GM12878 (cell line): ENCODE measurements at regions not wholly inside any gene's neighbourhood (a gene's known extent, or its start where the extent isn't known, plus 50 kb on each side); places are given as distances from the start of the nearest gene placed in this dataset.

Source experiments
- ATAC-seq: fragments of 200-7000 bp; cut with Tn5 transposase; 3 replicates; pipeline ENCODE4 v1.9.1; 2020; ENCODE audit warnings: mild to moderate bottlenecking, moderate library complexity
- BruUV-seq: library from RNA; stranded (reverse); fragments of 400-500 nt; replicated peaks from 2 replicates; lab custom pipeline; 2021; lab: Mats Ljungman, UMichigan
- CTCF ChIA-PET: fragments of 300-600 bp; sonication (Branson Sonifier 250); formaldehyde crosslinking; extraction: SDS; loops from one replicate; lab custom pipeline; 2021; ENCODE audit warnings: inconsistent platforms; lab: Yijun Ruan, JAX
- POLR2A ChIA-PET: fragments of 350-600 bp; formaldehyde crosslinking; extraction: SDS; loops from one replicate; lab custom pipeline; 2021; ENCODE audit warnings: inconsistent platforms; lab: Charles Lee
- RAD21 ChIA-PET: fragments of 300-600 bp; sonication (Branson Sonifier 250); formaldehyde crosslinking; loops from one replicate; lab custom pipeline; 2023; ENCODE audit warnings: antibody characterized with exemption; ENCODE audit not compliant: unreplicated experiment; lab: Charles Lee
- SMC1A ChIA-PET: fragments of 300-600 bp; sonication (Branson Sonifier 250); formaldehyde crosslinking; loops from one replicate; lab custom pipeline; 2023; ENCODE audit not compliant: unreplicated experiment, uncharacterized antibody; lab: Charles Lee
- DNase-seq: peaks from one replicate; pipeline ENCODE4 v3.0.0-alpha.2; 2011; ENCODE audit warnings: low read depth, low spot score
- FAIRE-seq: peaks from 3 replicates; lab custom pipeline; 2011; peaks lifted over from hg19 to GRCh38; lab: Jason Lieb, UNC
- H2AFZ ChIP-seq: 2 replicates; pipeline ENCODE4 v1.6.0; 2011; ENCODE audit warnings: low read depth, low read length, control low read depth; ENCODE audit not compliant: control insufficient read depth
- H3K27ac ChIP-seq: 2 replicates; pipeline ENCODE4 v1.5.1; 2011; ENCODE audit warnings: control low read depth; ENCODE audit not compliant: control insufficient read depth, insufficient read depth
- H3K27me3 ChIP-seq, 2 experiments: replicated peaks in 1 of 2; 2 replicates each; pipeline versions ENCODE4 v1.6.0 to v1.6.1; 2011; ENCODE audit warnings: low read length in 1 of 2; ENCODE audit not compliant: control insufficient read depth in 2 of 2, insufficient read depth in 2 of 2
- H3K36me3 ChIP-seq, 2 experiments: 2 replicates each; pipeline ENCODE4 v1.5.1; 2011; ENCODE audit warnings: low read length in 1 of 2; ENCODE audit not compliant: control insufficient read depth in 2 of 2, insufficient read depth in 2 of 2
- H3K4me1 ChIP-seq: 2 replicates; pipeline ENCODE4 v1.6.1; 2011; ENCODE audit warnings: mild to moderate bottlenecking, low read length, moderate library complexity, mixed read lengths; ENCODE audit not compliant: control insufficient read depth, insufficient read depth
- H3K4me2 ChIP-seq: 2 replicates; pipeline ENCODE4 v1.6.0; 2011; ENCODE audit warnings: control low read depth; ENCODE audit not compliant: control insufficient read depth, insufficient read depth
- H3K4me3 ChIP-seq: fragments of 200-600 bp; sonication (generic); 2 replicates; pipeline ENCODE4 v1.5.1; 2016
- H3K79me2 ChIP-seq: 2 replicates; pipeline ENCODE4 v1.6.0; 2011; ENCODE audit warnings: low read length; ENCODE audit not compliant: control insufficient read depth, insufficient read depth
- H3K9ac ChIP-seq: 2 replicates; pipeline ENCODE4 v1.8.0; 2011; ENCODE audit warnings: low read length, control low read depth, mixed read lengths; ENCODE audit not compliant: control insufficient read depth, insufficient read depth
- H3K9me3 ChIP-seq: replicated peaks from 3 replicates; pipeline ENCODE4 v1.5.1; 2011; ENCODE audit warnings: mild to moderate bottlenecking, low read length; ENCODE audit not compliant: control insufficient read depth, insufficient read depth
- H4K20me1 ChIP-seq: 2 replicates; pipeline ENCODE4 v1.6.0; 2011; ENCODE audit not compliant: control insufficient read depth, insufficient read depth
- BACH1 ChIP-seq: fragments of 450-650 bp; IDR thresholded peaks from 2 replicates; pipeline ENCODE4 v1.6.1; 2017; ENCODE audit warnings: mild to moderate bottlenecking, borderline replicate concordance
- CBFB ChIP-seq: IDR thresholded peaks from 2 replicates; pipeline ENCODE4 v1.6.1; 2016; ENCODE audit warnings: antibody characterized with exemption, low read depth
- CREB1 ChIP-seq: IDR thresholded peaks from 2 replicates; pipeline ENCODE4 v1.6.1; 2012; ENCODE audit warnings: low read depth, mild to moderate bottlenecking, inconsistent platforms
- CUX1 ChIP-seq: IDR thresholded peaks from 2 replicates; pipeline ENCODE4 v1.6.1; 2012; ENCODE audit warnings: improper control_type of control experiment, low read depth, low read length; ENCODE audit not compliant: insufficient replicate concordance
- IKZF1 ChIP-seq: fragments of 450-650 bp; conservative IDR thresholded peaks from 2 replicates; pipeline ENCODE4 v1.6.1; 2017; ENCODE audit warnings: antibody characterized with exemption, mild to moderate bottlenecking
- MTA2 ChIP-seq: fragments of 450-650 bp; IDR thresholded peaks from 2 replicates; pipeline ENCODE4 v1.6.1; 2016; ENCODE audit warnings: low read depth, mild to moderate bottlenecking, moderate library complexity
- NR2F1 ChIP-seq: fragments of 450-650 bp; conservative IDR thresholded peaks from 2 replicates; pipeline ENCODE4 v1.6.1; 2017; ENCODE audit warnings: mild to moderate bottlenecking
- REST ChIP-seq: IDR thresholded peaks from 2 replicates; pipeline ENCODE4 v1.6.1; 2012; ENCODE audit warnings: mild to moderate bottlenecking, low read depth, low read length
- RFX5 ChIP-seq: IDR thresholded peaks from 2 replicates; pipeline ENCODE4 v1.6.1; 2011; ENCODE audit warnings: low read depth, low read length, improper control_type of control experiment
- SIX5 ChIP-seq: IDR thresholded peaks from 2 replicates; pipeline ENCODE4 v1.6.1; 2011; ENCODE audit warnings: mild to moderate bottlenecking, low read depth, low read length, moderate library complexity; ENCODE audit not compliant: severe bottlenecking
- SMC3 ChIP-seq: IDR thresholded peaks from 2 replicates; pipeline ENCODE4 v1.6.1; 2011; ENCODE audit warnings: low read length, improper control_type of control experiment, borderline replicate concordance
- SP1 ChIP-seq: IDR thresholded peaks from one replicate; pipeline ENCODE4 v1.6.1; 2011; ENCODE audit warnings: low read depth, low read length
- ZNF24 ChIP-seq: fragments of 450-650 bp; IDR thresholded peaks from 2 replicates; pipeline ENCODE4 v1.6.1; 2017; ENCODE audit warnings: antibody characterized with exemption, mild to moderate bottlenecking
- WGBS: methylation state at CpG from one replicate; pipeline ENCODE4 v1.1.6; 2016; ENCODE audit warnings: low lambda C conversion rate; ENCODE audit not compliant: insufficient replicate concordance, insufficient coverage; ENCODE audit errors: missing lambda C conversion rate; 5-methylcytosine and 5-hydroxymethylcytosine counted together
- in situ Hi-C: fragments of 300-500 bp; cut with MboI; formaldehyde crosslinking; loops from 9 replicates; pipeline ENCODE4 v1.14.3; 2018; ENCODE audit warnings: mixed read lengths
- intact Hi-C: fragments of 100-400 bp; cut with micrococcal nuclease; formaldehyde crosslinking; loops from one replicate; pipeline ENCODE4 v1.14.2; 2022; ENCODE audit not compliant: unreplicated experiment

DNA sequence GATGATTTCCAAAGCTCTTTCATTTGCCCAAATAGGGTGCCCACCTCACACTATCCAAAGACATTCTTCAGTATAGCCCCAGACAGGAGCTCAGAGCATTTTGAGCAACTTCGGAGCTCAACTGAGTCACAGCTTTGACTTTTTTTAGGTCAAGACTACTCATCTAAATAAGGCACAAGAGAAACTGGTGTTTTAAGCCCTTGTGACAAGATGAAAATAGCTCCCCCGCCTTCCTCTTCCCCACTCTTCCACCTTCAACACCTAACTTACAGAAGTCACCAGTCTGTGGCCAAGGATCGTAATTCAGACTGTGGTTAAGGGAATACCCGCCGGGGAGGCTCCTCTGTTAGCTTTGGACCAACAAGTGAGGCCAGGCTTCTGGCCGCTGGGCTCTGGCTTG is 60.4 kb upstream of the CA12 start:
- intact Hi-C loops: no loop called here
- no peak overlapping the region for H3K9ac ChIP-seq
- no TSS peak for BruUV-seq
- 9% methylated on average over 6 of the region's 6 CpGs for WGBS
- peaks cover 1% of the 10 kb centered on the region; the same call in 1 of the 2 replicates for H3K4me1 ChIP-seq
- TF ChIP-seq CREB1 (no peak), BACH1 (no peak), CBFB (no peak), SMC3 (no peak), RFX5 (no peak), SP1 (no peak), ZNF24 (no peak), SIX5 (no peak), CUX1 (no peak), REST (no peak), IKZF1 (no peak), NR2F1 (no peak), MTA2 (no peak)
- H3K27me3 ChIP-seq: no peaks in the 10 kb centered on the region
- DNase-seq: no peak
- no peak overlapping the region for H3K4me2 ChIP-seq
- ChIA-PET CTCF (interaction anchor here (0.5 kb wide), 1 partner anchor 47 kb away, joined by 3 read pairs; no protein-coding TSS in a partner anchor), POLR2A (no interaction called here), SMC1A (interaction anchor here (1.0 to 1.5 kb wide), 2 partner anchors 20 to 108 kb away, joined by 3 read pairs; no protein-coding TSS in a partner anchor), RAD21 (interaction anchor here (0.7 to 1.4 kb wide), 3 partner anchors 21 to 168 kb away, joined by 3 read pairs; no protein-coding TSS in a partner anchor)
- no peak overlapping the region for H3K27ac ChIP-seq
- FAIRE-seq: no peak
- H3K79me2 ChIP-seq: no peaks in the 10 kb centered on the region
- H3K36me3 ChIP-seq: no peaks in the 10 kb centered on the region
- in situ Hi-C loops: no loop called here
- H2AFZ ChIP-seq: no peak overlapping the region
- H3K4me3 ChIP-seq: no peak overlapping the region
- no peaks in the 10 kb centered on the region for H4K20me1 ChIP-seq
- ATAC-seq: no peak
- no peaks in the 10 kb centered on the region for H3K9me3 ChIP-seq
